H9 (cell line): ENCODE measurements at regions not wholly inside any gene's neighbourhood (a gene's known extent, or its start where the extent isn't known, plus 50 kb on each side); places are given as distances from the start of the nearest gene placed in this dataset.

Experiments
- DNase-seq: peaks from one replicate; pipeline ENCODE4 v3.0.0-alpha.2; 2017
- H2AFZ ChIP-seq: one replicate; pipeline ENCODE4 v1.6.1; 2013; ENCODE audit warnings: mild to moderate bottlenecking, low read length, control low read depth, moderate library complexity
- H2AK5ac ChIP-seq: 2 replicates; pipeline ENCODE4 v1.6.1; 2013; ENCODE audit warnings: low read length, control low read depth, mixed read lengths; ENCODE audit not compliant: insufficient read length
- H2BK120ac ChIP-seq: one replicate; pipeline ENCODE4 v1.6.1; 2013; ENCODE audit warnings: low read depth, mild to moderate bottlenecking, low read length, control low read depth, inconsistent platforms; ENCODE audit not compliant: poor library complexity, severe bottlenecking
- H2BK12ac ChIP-seq: 2 replicates; pipeline ENCODE4 v1.6.1; 2013; ENCODE audit warnings: low read length, control low read depth, mixed read lengths, low read depth; ENCODE audit not compliant: insufficient read length
- H2BK15ac ChIP-seq: 2 replicates; pipeline ENCODE4 v1.6.1; 2013; ENCODE audit warnings: low read depth, low read length, control low read depth
- H2BK20ac ChIP-seq: one replicate; pipeline ENCODE4 v1.6.1; 2013; ENCODE audit warnings: low read depth, mild to moderate bottlenecking, low read length, control low read depth, inconsistent platforms; ENCODE audit not compliant: poor library complexity, severe bottlenecking
- H2BK5ac ChIP-seq: 2 replicates; pipeline ENCODE4 v1.6.1; 2013; ENCODE audit warnings: low read length, control low read depth, mixed read lengths; ENCODE audit not compliant: insufficient read length
- H3K14ac ChIP-seq: 2 replicates; pipeline ENCODE4 v1.6.1; 2013; ENCODE audit warnings: low read length, control low read depth; ENCODE audit not compliant: insufficient read depth
- H3K18ac ChIP-seq: 2 replicates; pipeline ENCODE4 v1.6.1; 2013; ENCODE audit warnings: low read depth, mild to moderate bottlenecking, mixed read lengths, low read length, control low read depth; ENCODE audit not compliant: insufficient read length
- H3K23ac ChIP-seq: 2 replicates; pipeline ENCODE4 v1.6.1; 2013; ENCODE audit warnings: low read length, control low read depth, mixed read lengths, low read depth; ENCODE audit not compliant: insufficient read length
- H3K23me2 ChIP-seq: 2 replicates; pipeline ENCODE4 v1.6.1; 2013; ENCODE audit warnings: low read depth, mild to moderate bottlenecking, mixed read lengths, low read length, control low read depth; ENCODE audit not compliant: insufficient read length, poor library complexity, severe bottlenecking
- H3K27ac ChIP-seq: 2 replicates; pipeline ENCODE4 v1.5.1; 2013; ENCODE audit warnings: low read length, control low read depth, mixed read lengths, low read depth; ENCODE audit not compliant: insufficient read length
- H3K27me3 ChIP-seq: 2 replicates; pipeline ENCODE4 v1.6.1; 2013; ENCODE audit warnings: low read length, control low read depth, inconsistent platforms; ENCODE audit not compliant: insufficient read depth
- H3K4ac ChIP-seq: 2 replicates; pipeline ENCODE4 v1.6.1; 2013; ENCODE audit warnings: low read depth, mild to moderate bottlenecking, control low read depth, inconsistent platforms, low read length, moderate library complexity
- H3K4me1 ChIP-seq: 2 replicates; pipeline ENCODE4 v1.6.1; 2013; ENCODE audit warnings: low read length, control low read depth, inconsistent platforms; ENCODE audit not compliant: insufficient read depth
- H3K4me2 ChIP-seq: 2 replicates; pipeline ENCODE4 v1.6.1; 2013; ENCODE audit warnings: low read length, control low read depth, mixed read lengths; ENCODE audit not compliant: insufficient read length, insufficient read depth
- H3K56ac ChIP-seq: 2 replicates; pipeline ENCODE4 v1.6.1; 2013; ENCODE audit warnings: low read depth, mild to moderate bottlenecking, mixed read lengths, low read length, control low read depth; ENCODE audit not compliant: insufficient read length
- H3K79me1 ChIP-seq: 2 replicates; pipeline ENCODE4 v1.6.1; 2013; ENCODE audit warnings: low read depth, mild to moderate bottlenecking, moderate library complexity, low read length, control low read depth, inconsistent platforms; ENCODE audit not compliant: insufficient read depth, poor library complexity, severe bottlenecking
- H3K79me2 ChIP-seq: 2 replicates; pipeline ENCODE4 v1.6.1; 2013; ENCODE audit warnings: low read length, control low read depth, inconsistent platforms; ENCODE audit not compliant: insufficient read depth
- H3K9ac ChIP-seq: 2 replicates; pipeline ENCODE4 v1.6.1; 2013; ENCODE audit warnings: low read length, control low read depth, mixed read lengths; ENCODE audit not compliant: insufficient read length; ENCODE audit errors: extremely low read depth
- H3K9me3 ChIP-seq: one replicate; pipeline ENCODE4 v1.6.1; 2013; ENCODE audit warnings: low read depth, low read length, inconsistent platforms; ENCODE audit not compliant: control insufficient read depth
- H3T11ph ChIP-seq: one replicate; pipeline ENCODE4 v1.6.1; 2013; ENCODE audit warnings: mild to moderate bottlenecking, low read length, control low read depth, inconsistent platforms
- H4K20me1 ChIP-seq: one replicate; pipeline ENCODE4 v1.6.1; 2013; ENCODE audit not compliant: control insufficient read depth, insufficient read length, insufficient read depth
- H4K5ac ChIP-seq: 2 replicates; pipeline ENCODE4 v1.6.1; 2013; ENCODE audit warnings: low read depth, mild to moderate bottlenecking, mixed read lengths, low read length, control low read depth; ENCODE audit not compliant: insufficient read length
- H4K8ac ChIP-seq: replicated peaks from 2 replicates; pipeline ENCODE4 v1.6.1; 2013; ENCODE audit warnings: low read length, control low read depth, mixed read lengths, low read depth; ENCODE audit not compliant: insufficient read length
- H4K91ac ChIP-seq: 2 replicates; pipeline ENCODE4 v1.6.1; 2013; ENCODE audit warnings: low read depth, mild to moderate bottlenecking, moderate library complexity, mixed read lengths, low read length, control low read depth; ENCODE audit not compliant: insufficient read length
- H3K27ac Mint-ChIP-seq, 3 experiments: 2 replicates in 2 of 3; 3 replicates in 1 of 3; pipeline ENCODE4 v1.8.0; 2020 to 2021; ENCODE audit warnings: mixed read lengths in 3 of 3, mild to moderate bottlenecking in 1 of 3, moderate library complexity in 1 of 3
- H3K27me3 Mint-ChIP-seq: 2 replicates; pipeline ENCODE4 v1.8.0; 2021; ENCODE audit warnings: low read depth, mild to moderate bottlenecking, moderate library complexity, mixed read lengths
- H3K36me3 Mint-ChIP-seq, 3 experiments: 2 replicates in 2 of 3; 3 replicates in 1 of 3; pipeline ENCODE4 v1.8.0; 2020 to 2021; ENCODE audit warnings: low read depth in 3 of 3, mixed read lengths in 3 of 3; ENCODE audit not compliant: insufficient read depth in 1 of 3
- H3K4me1 Mint-ChIP-seq, 2 experiments: 2 replicates each; pipeline ENCODE4 v1.8.0; 2020; ENCODE audit warnings: mixed read lengths in 2 of 2
- H3K4me3 Mint-ChIP-seq, 2 experiments: 2 replicates in 1 of 2; 3 replicates in 1 of 2; pipeline ENCODE4 v1.8.0; 2020 to 2021; ENCODE audit warnings: mild to moderate bottlenecking in 2 of 2, mixed read lengths in 2 of 2, moderate library complexity in 1 of 2
- H3K9me3 Mint-ChIP-seq, 2 experiments: 2 replicates in 1 of 2; 3 replicates in 1 of 2; pipeline ENCODE4 v1.8.0; 2020; ENCODE audit warnings: mild to moderate bottlenecking in 2 of 2, mixed read lengths in 2 of 2, moderate library complexity in 1 of 2
- WGBS: extraction: QIAGEN DNeasy Blood & Tissue Kit; methylation state at CpG from one replicate; pipeline ENCODE4 v1.1.7; 2013; ENCODE audit warnings: missing lambda C conversion rate, low lambda C conversion rate, mixed read lengths; ENCODE audit not compliant: insufficient read length; ENCODE audit errors: extremely low coverage; 5-methylcytosine and 5-hydroxymethylcytosine counted together
- TF ChIP-seq, protein P1 (sequence below): fragments of 200-600 bp; sonication (generic); conservative IDR thresholded peaks from 3 replicates; pipeline ENCODE4 v1.8.0; 2021; ENCODE audit warnings: antibody characterized with exemption, mild to moderate bottlenecking

DNA sequence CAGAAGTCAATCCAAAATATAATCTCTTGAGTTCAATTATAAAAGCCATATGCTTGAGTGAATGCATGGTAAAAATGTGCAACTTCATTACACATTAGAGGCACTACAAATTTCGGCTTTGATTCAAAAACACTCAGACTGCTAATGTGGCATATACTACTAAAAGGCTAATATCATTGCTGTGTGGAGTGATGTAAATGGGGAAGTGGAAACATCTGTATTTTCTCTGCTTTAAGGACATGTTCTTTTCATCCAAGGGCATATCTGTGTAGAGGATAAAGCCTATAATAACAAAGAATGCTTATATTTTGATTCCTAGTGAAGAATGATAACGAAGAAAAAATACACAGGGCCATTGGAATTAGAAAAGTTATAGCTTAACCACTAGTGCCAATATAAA is 643.9 kb upstream of the ZNF608 start:
- Histone ChIP-seq H3K14ac (no peak overlapping the region), H3K23me2 (no peaks in the 10 kb centered on the region), H3K18ac (no peak overlapping the region), H4K8ac (no peak overlapping the region), H3K4ac (no peak overlapping the region), H2AFZ (no peak overlapping the region), H2BK12ac (no peak overlapping the region), H3K27me3 (no peaks in the 10 kb centered on the region), H3K79me2 (no peaks in the 10 kb centered on the region), H2BK15ac (no peak overlapping the region), H4K20me1 (no peaks in the 10 kb centered on the region), H2BK5ac (no peak overlapping the region), H3K9me3 (no peaks in the 10 kb centered on the region), H3K9ac (no peak overlapping the region), H2BK20ac (no peak overlapping the region), H4K91ac (no peak overlapping the region), H3K4me1 (no peaks in the 10 kb centered on the region), H2BK120ac (no peak overlapping the region), H3K23ac (no peak overlapping the region), H4K5ac (no peak overlapping the region), H3T11ph (no peak overlapping the region), H3K4me2 (no peak overlapping the region), H3K27ac (no peak overlapping the region), H2AK5ac (no peak overlapping the region), H3K56ac (no peak overlapping the region), H3K79me1 (no peaks in the 10 kb centered on the region)
- no peak for DNase-seq
- no peak overlapping the region for H3K4me3 Mint-ChIP-seq
- no peak overlapping the region for H3K27ac Mint-ChIP-seq
- H3K27me3 Mint-ChIP-seq: no peaks in the 10 kb centered on the region; the same call in 1 of the 2 replicates
- H3K9me3 Mint-ChIP-seq: no peaks in the 10 kb centered on the region
- TF ChIP-seq, protein P1, sequence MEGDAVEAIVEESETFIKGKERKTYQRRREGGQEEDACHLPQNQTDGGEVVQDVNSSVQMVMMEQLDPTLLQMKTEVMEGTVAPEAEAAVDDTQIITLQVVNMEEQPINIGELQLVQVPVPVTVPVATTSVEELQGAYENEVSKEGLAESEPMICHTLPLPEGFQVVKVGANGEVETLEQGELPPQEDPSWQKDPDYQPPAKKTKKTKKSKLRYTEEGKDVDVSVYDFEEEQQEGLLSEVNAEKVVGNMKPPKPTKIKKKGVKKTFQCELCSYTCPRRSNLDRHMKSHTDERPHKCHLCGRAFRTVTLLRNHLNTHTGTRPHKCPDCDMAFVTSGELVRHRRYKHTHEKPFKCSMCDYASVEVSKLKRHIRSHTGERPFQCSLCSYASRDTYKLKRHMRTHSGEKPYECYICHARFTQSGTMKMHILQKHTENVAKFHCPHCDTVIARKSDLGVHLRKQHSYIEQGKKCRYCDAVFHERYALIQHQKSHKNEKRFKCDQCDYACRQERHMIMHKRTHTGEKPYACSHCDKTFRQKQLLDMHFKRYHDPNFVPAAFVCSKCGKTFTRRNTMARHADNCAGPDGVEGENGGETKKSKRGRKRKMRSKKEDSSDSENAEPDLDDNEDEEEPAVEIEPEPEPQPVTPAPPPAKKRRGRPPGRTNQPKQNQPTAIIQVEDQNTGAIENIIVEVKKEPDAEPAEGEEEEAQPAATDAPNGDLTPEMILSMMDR: no peak
- no peaks in the 10 kb centered on the region for H3K36me3 Mint-ChIP-seq
- H3K4me1 Mint-ChIP-seq: peaks cover 7 to 8% of the 10 kb centered on the region in 2 experiments
- WGBS: no CpG with 5 or more reads among the region's 2 CpGs
